ENCODE measurements at regions not wholly inside any gene's neighbourhood (a gene's known extent, or its start where the extent isn't known, plus 50 kb on each side); places are given as distances from the start of the nearest gene placed in this dataset.

DNA sequence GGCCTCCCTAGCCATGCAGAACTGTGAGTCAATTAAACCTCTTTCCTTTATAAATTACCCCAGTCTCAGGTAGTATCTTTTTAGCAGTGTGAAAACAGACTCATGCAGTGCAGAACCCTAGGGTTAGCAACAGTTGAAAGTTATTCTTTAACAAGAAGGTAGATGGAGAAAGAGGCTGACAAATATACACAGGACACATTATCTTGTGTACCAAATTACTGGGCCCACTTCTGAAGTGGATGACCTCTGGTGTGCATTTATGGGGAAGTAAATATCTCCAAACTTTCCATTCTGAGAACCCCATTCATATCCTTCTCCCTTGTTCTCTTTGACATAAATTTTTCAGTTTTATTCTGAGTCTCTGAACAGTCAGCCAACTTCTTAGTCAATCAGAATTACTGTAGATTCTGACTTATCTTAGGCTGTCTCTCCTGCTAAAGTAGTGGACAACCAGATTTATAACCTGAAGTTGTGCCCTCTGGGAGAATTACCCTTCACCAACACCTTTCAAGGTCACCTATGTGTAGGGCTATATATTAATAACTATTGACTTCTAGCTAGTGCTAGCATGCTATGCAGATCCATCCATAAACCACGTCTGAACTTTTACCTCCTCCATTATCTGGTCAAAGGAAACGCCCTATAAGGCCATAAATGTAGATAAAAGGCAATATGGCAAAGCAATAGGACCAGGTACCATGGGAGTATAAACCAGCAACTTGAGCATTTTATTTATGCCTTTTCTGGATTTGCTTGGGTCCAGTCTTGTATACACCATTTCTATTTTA, 72.5 kb upstream of the TAB3 start:
- Histone ChIP-seq H3K9me3 (no peaks in the 10 kb centered on the region), H3K36me3 (no peaks in the 10 kb centered on the region), H3K27me3 (no peaks in the 10 kb centered on the region), H3K4me1 (no peaks in the 10 kb centered on the region), H3K4me3 (ENCODE audit: low read depth, low read length) (no peak overlapping the region)
- TF ChIP-seq, protein P1, sequence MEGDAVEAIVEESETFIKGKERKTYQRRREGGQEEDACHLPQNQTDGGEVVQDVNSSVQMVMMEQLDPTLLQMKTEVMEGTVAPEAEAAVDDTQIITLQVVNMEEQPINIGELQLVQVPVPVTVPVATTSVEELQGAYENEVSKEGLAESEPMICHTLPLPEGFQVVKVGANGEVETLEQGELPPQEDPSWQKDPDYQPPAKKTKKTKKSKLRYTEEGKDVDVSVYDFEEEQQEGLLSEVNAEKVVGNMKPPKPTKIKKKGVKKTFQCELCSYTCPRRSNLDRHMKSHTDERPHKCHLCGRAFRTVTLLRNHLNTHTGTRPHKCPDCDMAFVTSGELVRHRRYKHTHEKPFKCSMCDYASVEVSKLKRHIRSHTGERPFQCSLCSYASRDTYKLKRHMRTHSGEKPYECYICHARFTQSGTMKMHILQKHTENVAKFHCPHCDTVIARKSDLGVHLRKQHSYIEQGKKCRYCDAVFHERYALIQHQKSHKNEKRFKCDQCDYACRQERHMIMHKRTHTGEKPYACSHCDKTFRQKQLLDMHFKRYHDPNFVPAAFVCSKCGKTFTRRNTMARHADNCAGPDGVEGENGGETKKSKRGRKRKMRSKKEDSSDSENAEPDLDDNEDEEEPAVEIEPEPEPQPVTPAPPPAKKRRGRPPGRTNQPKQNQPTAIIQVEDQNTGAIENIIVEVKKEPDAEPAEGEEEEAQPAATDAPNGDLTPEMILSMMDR (IDR thresholded peaks at IDR 0.05; ENCODE audit: low read depth, low read length): no peak
- DNase-seq: no peak

DNA sequence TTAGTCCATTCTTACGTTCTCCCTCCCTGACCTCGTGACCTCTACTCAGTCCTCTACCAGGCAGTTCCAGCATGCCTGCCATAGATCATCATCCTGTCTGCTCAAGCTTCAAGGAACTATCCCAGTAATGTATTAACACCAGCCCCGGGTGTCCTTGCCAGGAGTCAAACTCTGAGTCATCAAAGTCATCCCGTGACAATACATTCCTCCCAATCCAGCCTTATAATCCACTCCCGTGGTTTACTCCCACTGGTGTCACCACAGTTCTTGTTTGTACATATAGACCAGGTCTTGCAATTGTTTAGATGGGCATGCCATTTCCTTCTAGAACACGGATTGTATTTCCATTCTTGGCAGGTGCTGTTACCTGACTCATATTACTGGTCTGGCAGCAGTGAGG, 68.7 kb upstream of the TAB3 start:
- no peaks in the 10 kb centered on the region for H3K36me3 ChIP-seq
- H3K9me3 ChIP-seq: no peaks in the 10 kb centered on the region
- no peak for DNase-seq
- TF ChIP-seq, protein P1 (IDR thresholded peaks at IDR 0.05; ENCODE audit: low read depth, low read length): no peak
- H3K27me3 ChIP-seq: no peaks in the 10 kb centered on the region
- H3K4me1 ChIP-seq: no peaks in the 10 kb centered on the region
- no peak overlapping the region for H3K4me3 ChIP-seq (ENCODE audit: low read depth, low read length)

DNA sequence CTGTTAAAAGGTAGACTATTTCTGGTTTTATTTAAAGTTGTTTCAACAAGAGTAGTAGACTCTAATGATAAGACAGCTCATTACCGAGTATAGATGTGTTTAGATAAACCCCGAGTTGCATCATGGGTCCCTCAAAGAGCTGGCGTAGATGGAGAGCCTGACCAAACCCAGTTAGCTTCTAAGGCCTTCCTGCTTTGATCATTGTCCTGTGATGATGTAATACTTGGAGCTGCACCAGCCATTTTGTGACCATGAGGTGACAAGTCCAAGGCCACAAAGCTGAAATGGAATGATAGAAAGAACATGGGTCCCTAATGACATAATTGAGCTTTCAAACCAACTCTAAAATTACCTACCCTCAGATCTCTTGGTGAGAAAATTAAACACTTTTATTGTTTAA, 66.6 kb upstream of the TAB3 start:
- no peak for DNase-seq
- H3K4me1 ChIP-seq: no peaks in the 10 kb centered on the region
- H3K4me3 ChIP-seq (ENCODE audit: low read depth, low read length): no peak overlapping the region
- TF ChIP-seq, protein P1 (IDR thresholded peaks at IDR 0.05; ENCODE audit: low read depth, low read length): no peak
- no peaks in the 10 kb centered on the region for H3K36me3 ChIP-seq
- no peaks in the 10 kb centered on the region for H3K27me3 ChIP-seq
- H3K9me3 ChIP-seq: no peaks in the 10 kb centered on the region

DNA sequence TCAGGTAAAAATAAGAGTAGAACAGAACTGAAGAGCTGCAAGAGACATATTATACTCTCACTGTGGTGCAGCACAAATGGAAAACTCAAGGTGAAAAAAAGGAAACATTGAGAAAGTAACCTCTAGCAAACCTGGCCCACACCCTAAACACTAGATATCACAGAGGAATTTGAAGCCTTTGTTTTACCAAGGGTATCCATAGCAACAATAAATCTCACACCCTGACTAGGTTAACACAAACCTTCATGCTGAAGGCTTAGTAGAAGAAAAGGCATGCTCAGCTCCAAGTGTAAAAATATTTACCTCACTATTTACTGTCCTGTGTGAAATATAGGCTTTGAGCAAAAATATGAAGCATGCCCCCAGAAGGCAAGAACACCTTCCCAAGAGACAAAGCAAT, 61.9 kb upstream of the TAB3 start:
- no peak for DNase-seq
- H3K27me3 ChIP-seq: no peaks in the 10 kb centered on the region
- H3K4me1 ChIP-seq: no peaks in the 10 kb centered on the region
- TF ChIP-seq, protein P1 (IDR thresholded peaks at IDR 0.05; ENCODE audit: low read depth, low read length): no peak
- no peak overlapping the region for H3K4me3 ChIP-seq (ENCODE audit: low read depth, low read length)
- no peaks in the 10 kb centered on the region for H3K9me3 ChIP-seq
- no peaks in the 10 kb centered on the region for H3K36me3 ChIP-seq

DNA sequence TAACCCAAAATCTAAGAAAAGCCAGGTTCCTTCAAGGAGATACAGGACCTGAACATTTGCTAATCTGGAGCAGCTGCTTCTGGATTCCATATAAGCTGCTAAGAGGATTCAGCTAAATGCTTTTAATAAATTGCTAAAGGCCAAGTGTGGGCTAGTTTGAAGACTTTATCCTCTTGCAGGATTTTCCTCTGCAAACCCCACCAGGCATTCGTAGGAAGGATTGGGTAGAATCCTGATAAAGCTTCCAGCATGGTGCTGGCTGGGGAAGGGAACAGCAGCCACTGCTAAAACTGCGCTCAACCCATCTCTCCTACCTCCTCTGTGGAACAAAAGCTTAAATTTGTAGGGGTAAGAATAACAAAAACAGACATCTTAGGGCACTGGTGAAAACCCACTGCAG, 61.3 kb upstream of the TAB3 start:
- H3K36me3 ChIP-seq: no peaks in the 10 kb centered on the region
- H3K4me1 ChIP-seq: no peaks in the 10 kb centered on the region
- no peaks in the 10 kb centered on the region for H3K9me3 ChIP-seq
- H3K27me3 ChIP-seq: no peaks in the 10 kb centered on the region
- no peak for DNase-seq
- H3K4me3 ChIP-seq (ENCODE audit: low read depth, low read length): no peak overlapping the region
- TF ChIP-seq, protein P1 (IDR thresholded peaks at IDR 0.05; ENCODE audit: low read depth, low read length): no peak

DNA sequence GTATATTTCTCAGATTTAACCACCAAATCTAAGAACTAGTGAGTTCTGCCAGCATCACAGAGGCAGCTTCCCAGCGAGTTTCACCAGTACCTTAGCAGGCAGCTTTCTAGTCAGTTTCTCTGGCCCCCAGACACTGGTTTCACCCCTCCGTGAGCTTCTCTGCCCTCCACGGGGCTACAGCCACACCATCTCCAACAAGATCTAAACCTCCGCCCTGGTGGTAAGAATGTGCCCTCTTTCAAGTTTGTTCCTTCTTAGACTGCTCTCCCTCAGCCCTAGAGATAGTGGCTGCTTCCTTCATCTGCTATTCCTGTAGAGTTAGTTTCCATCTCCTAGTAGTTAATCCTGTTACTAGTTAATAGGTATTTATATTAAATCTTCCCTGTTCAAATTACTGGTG, 60.5 kb upstream of the TAB3 start:
- no peaks in the 10 kb centered on the region for H3K27me3 ChIP-seq
- TF ChIP-seq, protein P1 (IDR thresholded peaks at IDR 0.05; ENCODE audit: low read depth, low read length): no peak
- DNase-seq: no peak
- no peaks in the 10 kb centered on the region for H3K4me1 ChIP-seq
- no peaks in the 10 kb centered on the region for H3K36me3 ChIP-seq
- no peaks in the 10 kb centered on the region for H3K9me3 ChIP-seq
- no peak overlapping the region for H3K4me3 ChIP-seq (ENCODE audit: low read depth, low read length)

Measured in BE2C (cell line).